ENCODE measurements at regions not wholly inside any gene's neighbourhood (a gene's known extent, or its start where the extent isn't known, plus 50 kb on each side); places are given as distances from the start of the nearest gene placed in this dataset.
"Not testable (repeated sequence)": the region's sequence is repeated elsewhere in the genome, so short reads cannot be mapped to it uniquely, and the experiment has no call there.

GRCh38 chr9:31321686-31322085 is 1062.8 kb upstream of the ACO1 start:
- TF ChIP-seq CTCF (IDR thresholded peaks at IDR 0.05; ENCODE audit: low read depth, low read length) = no peak
- no peak for DNase-seq (ENCODE audit: extremely low read depth, low read depth)

- DNase-seq (ENCODE audit: extremely low read depth, low read depth) = no peak
- TF ChIP-seq CTCF (IDR thresholded peaks at IDR 0.05; ENCODE audit: low read depth, low read length) = no peak
Observed at GRCh38 chr9:31323726-31324444, 1060.6 kb upstream of the ACO1 start.

- DNase-seq (ENCODE audit: extremely low read depth, low read depth) = no peak
- no peak for TF ChIP-seq CTCF (IDR thresholded peaks at IDR 0.05; ENCODE audit: low read depth, low read length)
Observed at GRCh38 chr9:31325778-31326177, 1058.7 kb upstream of the ACO1 start.

- not testable (repeated sequence) for DNase-seq (ENCODE audit: extremely low read depth, low read depth)
Observed at GRCh38 chr9:31326883-31327282, 1057.6 kb upstream of the ACO1 start.

- DNase-seq (ENCODE audit: extremely low read depth, low read depth) = no peak
- no peak for TF ChIP-seq CTCF (IDR thresholded peaks at IDR 0.05; ENCODE audit: low read depth, low read length)
Observed at GRCh38 chr9:31334837-31335528, 1049.5 kb upstream of the ACO1 start.

GRCh38 chr9:31335529-31336234 is 1048.8 kb upstream of the ACO1 start:
- no peak for TF ChIP-seq CTCF (IDR thresholded peaks at IDR 0.05; ENCODE audit: low read depth, low read length)
- DNase-seq (ENCODE audit: extremely low read depth, low read depth) = no peak

GRCh38 chr9:31336386-31336785 is 1048.1 kb upstream of the ACO1 start:
- TF ChIP-seq CTCF (IDR thresholded peaks at IDR 0.05; ENCODE audit: low read depth, low read length) = no peak
- no peak for DNase-seq (ENCODE audit: extremely low read depth, low read depth)

Data from AG09319 (cell line).